A673 (cell line): ENCODE measurements at regions not wholly inside any gene's neighbourhood (a gene's known extent, or its start where the extent isn't known, plus 50 kb on each side); places are given as distances from the start of the nearest gene placed in this dataset.

Experiments used
- CTCF ChIP-seq: fragments of 300-800, 200-600 bp; sonication (generic); conservative IDR thresholded peaks from 2 replicates; pipeline ENCODE4 v1.5.1; 2017; ENCODE audit warnings: low read depth, mild to moderate bottlenecking, antibody characterized with exemption, low read length, moderate library complexity, mixed read lengths
- EZH2 ChIP-seq: fragments of 200-600 bp; sonication (generic); IDR thresholded peaks from 2 replicates; pipeline ENCODE4 v1.6.1; 2017; ENCODE audit warnings: borderline replicate concordance, low read depth, mild to moderate bottlenecking, mixed read lengths, antibody characterized with exemption, low read length; ENCODE audit not compliant: poor library complexity, severe bottlenecking

GRCh38 chr9:87014436-87014835 is 67.1 kb upstream of the GAS1 start:
- no peak for TF ChIP-seq CTCF
- no peak for TF ChIP-seq EZH2
